Cardiac septum (tissue), 1 donor: ENCODE measurements at regions not wholly inside any gene's neighbourhood (a gene's known extent, or its start where the extent isn't known, plus 50 kb on each side); places are given as distances from the start of the nearest gene placed in this dataset.

Experiments
- DNase-seq: peaks from one replicate; pipeline ENCODE4 v3.0.0-alpha.2; 2020; ENCODE audit warnings: low spot score
- intact Hi-C: fragments of 100-400 bp; cut with DNase I; formaldehyde crosslinking; loops from one replicate; pipeline ENCODE4 v1.14.0; 2022
- donor health status: DM: no; HTN: no; CAD: no.

GRCh38 chr6:45830441-45831139 lies 185.1 kb downstream of the CLIC5 start:
- intact Hi-C loops = no loop called here
- no peak for DNase-seq

- DNase-seq = no peak
- intact Hi-C loops = no loop called here
Observed at GRCh38 chr6:45829873-45830272, 185.8 kb downstream of the CLIC5 start.

GRCh38 chr6:45827952-45828530 lies 187.6 kb downstream of the CLIC5 start:
- intact Hi-C loops = no loop called here
- DNase-seq = no peak

GRCh38 chr6:45822873-45823272 lies 192.8 kb downstream of the CLIC5 start:
- DNase-seq = no peak
- intact Hi-C loops = no loop called here

DNA sequence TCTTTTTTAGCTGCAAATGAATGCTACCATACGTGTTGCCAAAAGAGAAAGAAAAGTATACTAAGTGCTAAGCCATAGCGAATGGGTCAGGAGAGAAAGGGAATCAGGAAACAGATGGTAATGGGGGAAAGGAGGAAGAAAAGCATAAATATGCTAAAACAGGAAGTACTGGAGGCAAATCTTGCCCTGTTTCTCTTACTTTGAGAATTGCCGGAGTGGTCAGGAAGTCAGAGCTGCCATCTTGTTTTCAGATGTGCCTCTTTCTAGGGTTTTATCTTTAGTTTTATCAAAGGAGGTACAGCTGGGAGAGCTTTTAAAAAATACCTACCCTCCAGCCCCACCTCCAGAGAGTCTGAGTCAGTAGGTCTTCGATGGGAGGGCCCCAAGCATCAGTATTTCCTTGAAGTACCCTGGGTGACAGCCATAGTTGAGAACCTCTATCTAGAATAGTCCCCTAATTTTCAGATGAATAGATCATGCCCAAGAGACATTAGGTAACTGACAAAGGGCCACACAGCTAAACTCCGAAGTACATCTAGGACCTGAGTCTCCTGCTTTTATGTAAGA lies 193.3 kb downstream of the CLIC5 start:
- no peak for DNase-seq
- intact Hi-C loops = no loop called here

GRCh38 chr6:45818655-45819054 lies 197.0 kb downstream of the CLIC5 start:
- intact Hi-C loops = no loop called here
- no peak for DNase-seq

GRCh38 chr6:45816674-45817297 lies 198.9 kb downstream of the CLIC5 start:
- DNase-seq = no peak
- intact Hi-C loops = no loop called here

- no peak for DNase-seq
- intact Hi-C loops = no loop called here
Observed at GRCh38 chr6:45815466-45816125, 200.1 kb downstream of the CLIC5 start.

DNA sequence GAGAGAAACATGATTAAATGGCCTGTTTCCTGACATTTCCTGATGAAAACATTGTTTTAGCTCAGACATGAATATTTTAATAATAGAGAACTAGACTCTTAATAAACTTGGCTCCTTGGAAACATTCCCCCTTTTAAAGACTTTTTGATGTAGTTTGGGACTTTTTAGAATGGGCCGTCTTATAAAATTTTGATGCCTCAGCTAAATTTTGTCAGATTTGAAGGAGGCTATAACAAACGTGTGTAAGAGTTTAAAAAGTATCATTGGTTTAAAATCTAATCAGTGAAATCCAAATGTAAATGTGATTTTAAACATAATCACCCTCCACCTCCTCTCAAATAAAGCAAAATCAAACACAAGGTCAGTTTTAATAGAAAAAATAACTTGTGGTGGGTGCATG lies 200.9 kb downstream of the CLIC5 start:
- no peak for DNase-seq
- intact Hi-C loops = no loop called here

DNA sequence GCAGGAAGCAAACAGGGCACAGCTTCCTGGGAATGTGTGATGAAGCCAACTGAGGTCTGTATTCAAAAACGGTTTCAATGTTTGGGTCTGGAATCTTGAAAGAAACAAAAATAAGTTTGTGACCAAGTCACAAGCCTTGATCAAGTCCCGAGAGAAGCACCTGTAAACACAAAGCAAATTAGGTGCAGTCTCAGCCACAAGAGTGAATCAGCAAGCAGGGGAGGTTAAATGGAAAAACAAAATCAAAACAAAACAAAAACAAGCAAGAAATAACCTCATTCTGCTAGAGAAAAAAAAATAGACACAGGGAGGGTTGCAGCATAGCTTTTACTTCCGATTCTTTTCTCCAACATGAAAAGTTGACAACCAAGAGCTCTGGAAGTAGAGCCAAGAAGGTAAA lies 201.7 kb downstream of the CLIC5 start:
- intact Hi-C loops = no loop called here
- no peak for DNase-seq

GRCh38 chr6:45812922-45813321 lies 202.7 kb downstream of the CLIC5 start:
- no peak for DNase-seq
- intact Hi-C loops = no loop called here

GRCh38 chr6:45808917-45809316 lies 206.7 kb downstream of the CLIC5 start:
- intact Hi-C loops = no loop called here
- no peak for DNase-seq

GRCh38 chr6:45808042-45808645 lies 207.5 kb downstream of the CLIC5 start:
- intact Hi-C loops = no loop called here

DNA sequence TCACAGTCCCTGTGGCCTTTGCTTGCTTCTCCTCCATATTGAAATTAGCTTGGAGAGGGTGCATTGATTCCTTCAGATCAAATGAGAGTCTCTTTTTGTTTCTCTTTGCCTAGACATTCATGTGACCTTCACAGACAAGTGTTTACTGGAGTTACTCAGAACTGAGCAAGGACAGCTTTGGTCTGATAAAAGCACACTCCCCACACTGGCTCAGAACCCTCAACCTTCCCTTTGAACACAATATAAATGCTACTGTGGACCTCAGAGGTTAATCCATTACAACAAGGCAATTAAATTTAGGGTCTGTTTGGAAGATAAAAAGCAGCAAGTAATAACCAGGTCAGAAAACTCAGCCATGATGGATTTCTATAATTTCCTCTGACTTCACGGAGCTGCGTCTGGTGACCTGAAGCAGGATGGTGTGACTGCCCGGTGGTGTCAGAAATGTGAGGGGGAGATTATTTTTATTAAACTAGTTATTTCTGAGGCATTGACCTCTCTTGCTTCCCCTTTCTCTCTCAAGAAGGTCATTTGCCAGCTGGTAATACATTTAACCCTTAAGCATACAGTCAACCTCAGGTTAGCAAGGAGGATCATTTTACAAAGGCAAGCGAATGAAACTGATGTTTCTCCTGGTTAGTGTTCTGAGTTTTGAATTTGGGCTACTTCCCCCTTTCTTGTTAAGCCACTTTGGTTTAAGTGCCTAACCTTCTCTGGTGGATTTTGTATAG lies 208.2 kb downstream of the CLIC5 start:
- no peak for DNase-seq
- intact Hi-C loops = no loop called here

More at GRCh38 chr6:45808042-45808645, 207.5 kb downstream of the CLIC5 start:
- no peak for DNase-seq

- DNase-seq = no peak
- intact Hi-C loops = no loop called here
Observed at GRCh38 chr6:45806172-45806571, 209.5 kb downstream of the CLIC5 start.

DNA sequence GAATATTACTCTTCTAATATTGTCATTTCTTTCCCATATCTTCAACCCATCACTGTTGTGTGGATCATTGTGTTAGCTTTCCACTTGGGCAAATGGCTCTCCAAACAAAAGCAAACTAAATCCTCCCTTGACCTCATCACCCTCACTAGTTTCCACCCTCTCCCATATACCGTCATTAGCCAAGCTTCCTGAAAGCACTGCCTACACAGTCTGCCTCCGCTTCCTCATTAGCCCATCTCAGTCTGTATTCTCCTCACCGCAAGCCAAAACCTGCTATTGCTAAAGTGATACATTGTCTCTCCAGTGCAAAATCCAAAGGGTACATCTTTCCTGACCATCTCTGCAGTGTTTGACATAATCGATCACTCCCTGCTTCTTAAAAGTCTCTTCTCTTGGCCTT lies 212.6 kb downstream of the CLIC5 start:
- intact Hi-C loops = no loop called here

DNA sequence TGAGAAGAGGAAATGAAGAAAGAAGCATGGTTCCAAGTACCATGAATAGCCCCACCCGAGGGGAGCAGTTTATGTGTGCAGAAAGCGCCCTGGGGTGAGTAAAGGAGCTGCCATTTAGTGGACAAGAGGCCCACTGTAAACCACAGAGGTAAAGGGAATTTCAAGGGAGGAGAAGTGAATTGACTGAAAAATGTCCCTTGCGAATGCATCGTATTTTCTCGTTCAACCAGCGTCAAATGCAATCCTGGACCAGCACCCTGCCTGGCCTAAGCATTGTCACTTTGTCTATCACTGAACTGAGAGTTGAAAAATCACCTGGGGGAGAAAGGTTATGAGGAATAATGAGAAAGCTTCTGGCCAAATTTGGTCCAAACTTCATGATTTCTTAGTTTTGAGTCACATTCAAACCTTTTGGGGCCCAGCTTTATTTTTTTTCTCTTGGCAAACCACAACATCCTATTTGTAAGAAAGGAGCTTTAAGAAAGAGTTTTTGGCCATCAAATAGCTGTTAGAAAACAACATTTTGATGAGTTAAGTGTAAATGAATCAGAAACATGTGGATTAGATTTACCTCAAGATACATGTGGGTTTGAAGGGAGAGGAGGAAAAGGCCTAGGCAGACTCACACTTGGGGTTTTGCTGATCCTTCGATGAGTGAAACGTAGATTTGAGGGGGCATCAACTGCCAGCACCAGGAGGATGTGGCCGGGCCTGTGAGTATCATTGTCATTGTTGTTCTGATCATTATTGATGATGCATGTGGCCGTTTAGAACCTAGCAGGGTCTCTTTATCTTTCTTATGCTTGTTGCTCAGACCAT lies 214.0 kb downstream of the CLIC5 start:
- intact Hi-C loops = no loop called here
- DNase-seq = no peak

More for the DNA sequence above, 212.6 kb downstream of the CLIC5 start:
- DNase-seq = no peak

GRCh38 chr6:45800911-45801310 lies 214.7 kb downstream of the CLIC5 start:
- no peak for DNase-seq
- intact Hi-C loops = no loop called here
